GM18519 (cell line): ENCODE measurements at regions not wholly inside any gene's neighbourhood (a gene's known extent, or its start where the extent isn't known, plus 50 kb on each side); places are given as distances from the start of the nearest gene placed in this dataset.
"Not testable (repeated sequence)": the region's sequence is repeated elsewhere in the genome, so short reads cannot be mapped to it uniquely, and the experiment has no call there.

Experiments
- ATAC-seq: cut with Tn5 transposase; IDR thresholded peaks from one replicate; pipeline ENCODE4 v1.9.1; 2021; ENCODE audit warnings: mild to moderate bottlenecking, moderate library complexity; ENCODE audit not compliant: unreplicated experiment, low FRiP score

DNA sequence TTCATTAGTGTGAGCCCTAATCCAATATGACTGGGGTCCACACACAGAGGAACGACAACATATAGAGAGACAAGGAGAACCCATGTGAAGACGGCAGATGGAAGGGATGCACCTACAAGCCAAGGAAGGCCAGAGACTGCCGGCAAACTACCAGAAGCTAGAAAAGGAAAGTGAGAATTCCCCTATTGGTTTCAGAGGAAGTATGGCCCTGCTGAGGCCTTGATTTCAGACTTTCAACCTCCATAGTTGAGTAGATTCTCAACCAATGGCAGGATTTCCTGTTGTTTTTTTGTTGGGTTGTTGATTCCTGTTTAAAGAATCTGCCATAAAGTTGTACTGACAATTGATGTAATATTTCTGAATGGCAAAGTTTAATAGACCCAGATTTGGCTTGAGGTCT is 241.5 kb downstream of the SATB2 start:
- ATAC-seq, result peak; percentile 82

DNA sequence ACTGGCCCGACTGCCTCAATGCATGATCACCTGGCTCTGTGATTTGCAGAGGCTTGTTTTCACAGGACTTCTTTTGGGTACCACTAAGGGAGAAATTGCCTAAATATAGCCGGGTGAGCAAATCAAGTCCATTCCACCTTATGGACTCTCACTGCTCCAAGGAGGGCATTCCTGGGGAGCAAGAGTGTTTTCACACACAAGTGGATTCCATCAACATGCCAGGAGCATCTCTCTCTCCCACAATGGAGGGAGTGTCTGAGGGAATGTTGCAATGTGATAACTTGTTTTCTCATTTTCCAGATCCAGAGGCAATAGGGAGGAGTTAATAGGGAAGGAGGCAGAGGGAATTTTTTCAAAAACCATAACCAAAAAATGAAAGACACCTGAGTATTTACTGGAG is 250.7 kb downstream of the SATB2 start:
- ATAC-seq, result no peak

DNA sequence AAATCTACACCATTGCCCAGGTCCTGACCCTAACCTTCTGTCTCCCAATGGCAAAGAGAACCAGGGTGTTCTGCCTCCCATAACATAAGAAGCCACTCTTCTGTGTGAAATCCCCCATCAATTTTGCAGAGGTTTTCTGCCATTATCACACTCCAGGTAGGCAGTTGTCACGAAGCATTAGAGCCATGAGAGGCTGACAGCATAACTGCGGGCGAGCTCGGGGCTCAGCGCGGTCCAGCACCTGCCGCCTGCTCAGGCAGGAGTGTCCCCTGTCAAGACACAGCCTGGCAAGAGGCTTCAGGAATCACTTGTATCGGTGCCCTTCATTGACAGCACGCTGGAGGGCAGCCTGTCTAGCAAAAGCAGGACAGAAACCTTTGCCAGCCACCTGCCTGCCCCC is 251.2 kb downstream of the SATB2 start:
- ATAC-seq, result no peak

DNA sequence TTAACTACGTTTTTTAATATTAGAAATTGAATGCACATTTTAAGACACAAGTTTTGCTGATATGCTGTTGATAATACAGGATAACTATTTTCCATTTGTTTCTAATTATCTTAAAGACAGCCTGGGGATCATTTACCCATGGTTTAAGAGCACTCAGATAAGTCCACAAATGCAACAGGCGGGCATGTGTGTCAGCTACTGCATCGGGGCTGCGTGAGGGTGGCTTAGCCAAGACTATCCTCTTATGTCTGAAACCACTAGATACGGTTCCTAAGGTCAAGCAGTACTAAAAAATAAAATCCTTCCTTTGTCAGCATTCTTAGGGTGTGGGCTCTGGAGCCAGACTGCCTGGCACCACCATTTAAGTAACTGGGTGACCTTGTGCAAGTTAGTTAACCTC is 254.8 kb downstream of the SATB2 start:
- ATAC-seq, result no peak

DNA sequence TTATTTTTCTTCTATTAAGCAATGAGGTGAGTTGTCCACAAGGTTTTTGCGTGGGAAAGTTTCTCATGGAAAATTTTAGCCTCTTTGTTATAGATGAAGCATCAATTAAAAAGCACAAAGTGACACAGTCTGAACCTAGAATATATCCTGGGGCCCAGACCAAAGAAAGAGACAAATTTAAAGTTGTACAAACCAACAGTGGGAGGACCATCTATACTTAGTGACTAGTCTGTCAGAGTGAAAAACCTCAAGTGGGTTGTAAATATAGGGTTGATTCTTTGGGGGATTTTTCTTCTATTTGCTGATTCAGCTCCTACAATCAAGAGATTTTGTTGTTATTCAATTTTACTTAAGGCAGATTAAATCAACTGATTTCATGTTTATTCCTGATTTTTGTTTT is 256.2 kb downstream of the SATB2 start:
- ATAC-seq, result peak; percentile 59

DNA sequence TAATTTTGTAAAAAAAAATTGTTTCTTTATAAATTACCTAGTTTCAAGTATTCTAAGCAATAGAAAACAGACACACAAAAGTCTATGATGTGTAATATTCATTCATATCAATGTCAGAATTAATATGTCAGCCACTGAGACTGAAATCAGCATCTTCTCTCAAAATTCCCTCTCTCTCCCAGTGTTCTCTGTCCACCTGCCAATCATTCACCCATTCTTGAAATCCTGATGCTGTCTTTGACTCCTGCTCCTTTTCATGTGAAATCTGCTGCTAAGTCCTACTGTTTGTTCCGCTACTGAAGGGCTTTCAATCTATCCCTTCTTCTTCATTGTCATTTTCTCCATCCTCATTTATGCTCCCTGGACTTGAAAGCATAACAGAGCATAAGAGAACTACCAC is 257.9 kb downstream of the SATB2 start:
- ATAC-seq, result no peak

DNA sequence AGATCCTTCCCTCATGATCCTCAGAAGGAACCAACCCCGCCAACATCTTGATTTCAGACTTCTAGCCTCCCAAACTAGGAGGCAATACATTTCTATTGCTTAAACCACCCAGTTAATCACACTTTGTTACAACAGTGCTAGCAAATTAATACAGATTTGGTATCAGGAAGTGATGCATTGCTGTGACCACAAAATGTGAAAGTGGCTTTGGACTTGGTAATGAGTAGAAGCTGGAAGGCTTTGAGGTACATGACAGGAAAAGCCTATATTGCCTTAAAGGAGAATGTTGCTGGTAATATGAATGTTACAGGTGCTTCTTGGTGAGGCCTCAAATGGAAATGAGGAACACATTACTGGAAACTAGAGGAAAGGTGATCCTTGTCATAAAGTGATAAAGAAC is 260.3 kb downstream of the SATB2 start:
- no peak for ATAC-seq

DNA sequence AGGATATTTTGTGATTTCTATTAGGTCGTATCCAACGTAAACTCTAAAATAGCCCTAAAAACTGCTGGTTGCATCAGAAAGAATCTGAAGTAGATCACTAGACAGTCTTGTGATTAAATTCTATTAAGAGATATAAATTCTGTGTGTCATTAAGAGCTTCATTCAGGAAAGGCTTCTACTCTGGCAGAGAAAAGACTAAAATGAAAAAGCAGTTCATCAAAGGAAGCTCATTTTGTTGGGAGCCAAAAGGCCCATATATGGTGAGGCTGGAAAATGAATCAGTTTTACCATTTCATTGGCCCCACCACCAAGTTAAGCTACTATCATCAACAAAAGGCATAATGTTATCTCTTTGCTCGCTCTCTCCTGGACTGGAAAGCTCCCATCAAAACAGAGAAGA is 261.1 kb downstream of the SATB2 start:
- ATAC-seq, result no peak

DNA sequence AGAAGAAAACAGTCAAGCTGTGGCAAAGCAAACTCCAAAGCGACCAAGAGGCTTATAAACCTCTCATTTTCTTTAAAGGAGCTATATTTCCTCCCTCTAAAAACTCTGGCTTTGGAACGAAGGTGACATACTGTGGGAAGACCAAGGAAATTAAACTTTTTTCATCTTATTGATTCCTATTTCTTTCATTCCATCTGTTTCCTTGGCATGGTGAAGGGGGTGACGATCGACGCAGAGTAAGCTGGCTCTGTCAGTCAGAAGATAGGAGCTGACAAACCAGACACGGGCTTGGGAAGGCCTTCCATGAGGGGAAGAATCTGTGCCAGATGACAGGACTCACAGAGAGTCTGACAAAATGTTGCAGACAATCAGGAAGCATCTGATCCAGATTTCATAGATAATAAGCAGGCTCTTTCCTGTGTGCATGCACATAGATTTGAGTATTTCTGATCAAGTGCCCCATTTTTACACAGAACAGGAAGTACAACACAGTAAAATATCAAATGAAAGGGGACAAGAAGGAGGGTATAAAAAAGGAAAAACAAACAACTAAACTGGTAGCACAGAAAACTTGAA is 261.7 kb downstream of the SATB2 start:
- ATAC-seq, result no peak

DNA sequence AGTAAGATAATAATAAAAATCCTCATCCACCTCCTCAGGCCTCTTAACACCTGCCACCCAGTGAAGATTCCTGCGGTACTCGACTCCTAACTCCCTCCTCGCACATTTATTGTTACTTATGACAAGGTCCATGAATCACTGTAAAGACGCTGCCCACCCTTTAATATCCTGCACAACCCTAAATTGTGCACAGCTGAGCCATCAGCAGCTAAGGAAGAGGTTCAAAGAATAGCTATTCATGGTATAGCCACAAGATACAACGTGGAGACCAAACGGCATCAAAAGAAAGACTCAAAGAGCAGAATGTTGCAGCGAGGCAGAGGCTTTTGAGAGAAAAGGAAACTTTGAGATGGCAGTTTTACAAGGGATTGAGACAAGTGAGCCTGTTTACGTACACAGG is 266.3 kb downstream of the SATB2 start:
- ATAC-seq, result no peak

DNA sequence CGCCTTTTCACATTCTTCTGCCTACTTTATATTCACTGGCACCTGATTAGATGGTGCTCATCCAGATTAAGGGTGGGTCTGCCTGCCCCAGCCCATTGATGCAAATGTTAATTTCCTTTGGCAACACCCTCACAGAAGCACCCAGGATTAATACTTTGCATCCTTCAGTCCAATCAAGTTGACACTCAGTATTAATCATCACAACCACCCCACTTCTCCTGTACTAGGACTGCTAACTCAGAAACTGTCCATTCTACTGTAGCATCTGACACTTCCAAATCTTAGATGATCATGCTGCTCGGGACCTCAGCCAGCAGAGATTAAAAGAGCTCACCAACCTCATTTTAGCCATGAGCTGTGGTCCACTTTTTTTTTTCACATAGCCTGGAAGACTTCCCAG is 268.5 kb downstream of the SATB2 start:
- ATAC-seq, result no peak

DNA sequence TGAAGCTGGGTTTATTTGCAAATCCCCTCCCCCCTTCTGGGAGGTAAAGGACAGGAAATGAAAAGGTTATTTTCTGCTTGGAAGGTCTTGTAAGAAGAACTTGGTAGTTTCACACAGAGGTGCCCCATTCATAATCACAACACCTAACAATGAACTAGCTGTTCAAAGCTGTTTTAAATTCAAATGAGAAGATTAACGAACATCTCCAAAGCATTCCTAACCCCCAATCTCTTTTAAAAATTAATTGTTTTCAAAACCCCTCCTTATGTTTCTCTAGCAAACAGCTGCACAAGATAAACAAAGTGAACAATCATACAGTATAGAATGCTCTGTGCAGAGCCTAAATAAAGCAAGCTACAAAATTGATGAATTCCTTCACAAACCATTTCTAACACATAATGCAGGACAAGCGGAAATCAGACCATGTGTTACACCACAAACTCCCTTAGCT is 271.4 kb downstream of the SATB2 start:
- ATAC-seq, result no peak

DNA sequence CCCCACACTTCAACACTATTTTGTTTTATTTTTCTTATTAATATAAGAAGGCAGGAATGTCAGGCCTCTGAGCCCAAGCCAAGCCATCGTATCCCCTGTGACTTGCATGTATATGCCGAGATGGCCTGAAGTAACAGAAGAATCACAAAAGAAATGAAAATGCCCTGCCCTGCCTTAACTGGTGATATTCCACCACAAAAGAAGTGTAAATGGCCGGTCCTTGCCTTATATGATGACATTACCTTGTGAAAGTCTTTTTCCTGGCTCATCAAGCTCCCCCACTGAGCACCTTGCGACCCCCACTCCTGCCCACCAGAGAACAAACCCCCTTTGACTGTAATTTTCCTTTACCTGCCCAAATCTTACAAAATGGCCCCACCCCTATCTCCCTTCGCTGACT is 272.6 kb downstream of the SATB2 start:
- not testable (repeated sequence) for ATAC-seq

DNA sequence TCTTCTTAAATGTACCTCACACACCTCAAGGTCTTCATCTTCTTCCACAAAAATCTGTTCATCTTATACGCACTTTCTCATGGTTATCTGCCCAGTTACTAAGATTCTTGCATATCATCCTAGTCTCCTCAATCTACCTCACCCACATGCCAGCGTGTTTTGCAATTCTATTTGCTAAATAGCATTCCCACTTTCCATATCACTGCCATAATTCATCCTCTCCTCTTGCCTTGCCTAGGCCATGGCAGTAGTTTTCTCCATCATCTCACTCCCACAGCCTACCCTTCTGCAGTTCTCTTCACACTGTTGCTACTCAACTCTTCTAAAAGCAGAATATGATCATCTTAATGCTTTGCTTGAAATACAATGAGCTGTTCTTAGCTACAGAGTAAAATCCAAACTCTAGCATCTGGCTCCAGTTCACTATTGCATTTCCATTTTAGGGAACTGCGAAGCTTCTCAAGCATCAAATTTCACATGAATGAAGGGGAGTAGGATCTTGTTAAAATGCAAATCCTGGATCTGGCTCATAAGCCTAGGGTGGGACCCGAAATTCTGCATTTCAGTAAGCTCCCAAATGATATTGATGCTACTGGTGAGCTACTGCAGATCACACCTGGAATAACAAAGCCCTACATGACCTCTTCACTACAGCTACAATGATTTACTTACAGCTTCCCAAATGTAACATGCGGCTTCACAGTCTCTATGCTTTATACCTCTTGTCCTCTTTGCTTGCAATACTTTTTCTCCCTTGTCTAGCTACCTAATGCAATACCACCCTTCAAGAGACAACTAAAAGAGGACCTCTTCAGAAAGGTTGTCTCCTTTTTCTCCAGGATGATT is 293.9 kb downstream of the SATB2 start:
- no peak for ATAC-seq

DNA sequence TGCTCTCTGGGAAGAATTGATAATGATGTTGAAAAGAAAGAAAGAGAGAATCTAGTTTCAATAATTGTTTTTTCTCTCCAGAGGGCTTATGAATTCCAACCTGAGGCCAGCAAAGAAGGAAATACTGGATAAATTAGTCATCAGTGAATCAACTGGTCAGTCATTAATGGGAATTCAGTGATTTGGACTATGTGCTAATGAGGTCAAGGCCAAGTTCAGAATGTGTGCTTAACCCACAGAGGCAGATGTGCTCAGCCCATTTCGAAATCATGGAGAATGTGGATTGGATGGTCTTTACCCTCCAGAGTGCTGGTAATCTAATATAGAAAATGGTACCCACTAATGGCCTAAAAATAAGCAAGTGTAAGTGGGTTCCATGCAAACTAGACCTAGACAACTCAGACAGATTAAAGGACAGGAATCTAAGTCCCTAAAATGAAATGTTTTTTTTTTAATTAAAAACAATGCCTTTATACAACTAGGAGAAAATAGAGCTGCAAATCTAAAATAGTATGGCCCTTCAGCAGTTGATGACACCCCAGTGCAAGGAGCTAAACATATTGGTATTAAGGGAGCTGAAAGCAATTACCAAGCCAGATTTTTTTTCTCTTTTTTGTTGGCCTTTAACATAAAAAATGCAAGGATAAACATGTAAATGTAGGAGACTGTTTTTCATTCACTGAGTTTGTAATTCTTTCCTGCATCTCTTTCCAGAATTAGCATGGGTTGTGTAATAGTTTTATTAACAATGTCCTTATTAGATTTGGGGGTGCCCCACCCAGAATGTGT is 296.9 kb downstream of the SATB2 start:
- ATAC-seq, result no peak

DNA sequence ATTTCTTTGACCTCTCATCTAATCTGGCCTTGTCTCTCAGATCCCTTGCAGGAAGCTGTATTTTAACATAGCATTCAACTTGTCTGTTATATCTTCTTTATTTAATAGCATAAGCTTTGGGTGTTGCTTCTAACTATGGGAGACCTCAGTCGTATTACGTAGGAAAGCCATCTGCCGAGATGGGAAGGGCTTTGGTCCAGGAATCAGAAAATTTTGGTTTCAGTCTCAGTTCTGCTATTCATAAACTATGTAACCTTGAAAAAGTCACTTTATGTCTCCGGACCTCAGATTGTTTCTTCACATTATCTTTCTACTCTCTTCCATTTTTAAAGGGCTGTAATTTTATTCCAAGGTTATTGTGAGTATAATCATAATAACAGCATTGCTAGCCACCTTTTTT is 297.7 kb downstream of the SATB2 start:
- ATAC-seq, result no peak

DNA sequence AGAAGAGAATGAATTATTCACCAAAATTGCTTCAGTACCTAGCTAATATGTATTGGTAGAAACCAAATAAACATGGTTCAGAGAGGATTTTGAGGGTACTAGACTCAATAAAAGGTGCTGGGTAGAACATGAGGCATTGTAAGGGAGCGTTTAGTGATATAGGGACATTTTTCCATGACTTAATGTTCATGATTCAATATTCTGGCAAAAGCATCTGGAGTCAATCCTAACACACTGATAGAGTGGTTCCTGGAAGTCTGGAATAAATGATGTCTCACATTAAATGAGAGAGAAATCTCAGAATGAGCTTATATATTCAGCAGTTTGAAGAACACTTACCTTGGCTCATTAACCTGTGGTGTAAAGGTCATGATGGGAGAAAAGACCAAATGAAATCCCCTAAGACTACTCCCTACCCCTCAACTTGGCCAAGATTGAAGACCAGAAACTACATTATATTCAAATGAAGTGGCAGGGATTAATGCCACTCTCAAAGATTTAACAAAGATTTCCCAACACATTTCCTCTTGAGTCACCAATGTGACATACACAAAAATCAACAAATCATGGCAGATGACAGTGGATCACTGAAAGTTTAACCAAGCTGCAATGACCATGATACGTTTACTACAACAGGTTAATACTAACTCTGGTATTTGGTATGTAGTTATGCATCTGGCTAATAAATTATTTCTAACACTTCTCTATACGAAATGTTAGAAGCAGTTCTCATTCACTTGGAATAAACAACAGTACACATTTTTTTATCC is 309.5 kb downstream of the SATB2 start:
- ATAC-seq, result no peak

DNA sequence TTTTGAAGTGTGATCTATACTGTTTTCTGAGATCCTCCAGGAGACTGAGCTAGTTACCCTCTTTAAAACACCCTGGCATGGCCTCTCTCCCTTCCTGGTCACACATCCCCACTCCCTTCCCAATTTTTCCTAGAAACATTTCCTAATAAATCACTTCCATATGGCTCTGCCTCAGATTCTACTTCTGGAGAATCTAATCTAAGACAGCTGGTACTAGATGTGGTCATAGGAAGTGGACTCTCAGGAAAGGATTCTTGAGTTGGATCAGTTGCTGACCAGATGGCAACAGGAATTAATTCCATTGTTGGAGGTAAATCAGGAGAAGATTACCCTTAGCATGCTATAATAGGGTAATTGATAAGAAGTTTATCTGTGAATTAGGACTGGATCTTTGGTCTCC is 310.5 kb downstream of the SATB2 start:
- no peak for ATAC-seq

DNA sequence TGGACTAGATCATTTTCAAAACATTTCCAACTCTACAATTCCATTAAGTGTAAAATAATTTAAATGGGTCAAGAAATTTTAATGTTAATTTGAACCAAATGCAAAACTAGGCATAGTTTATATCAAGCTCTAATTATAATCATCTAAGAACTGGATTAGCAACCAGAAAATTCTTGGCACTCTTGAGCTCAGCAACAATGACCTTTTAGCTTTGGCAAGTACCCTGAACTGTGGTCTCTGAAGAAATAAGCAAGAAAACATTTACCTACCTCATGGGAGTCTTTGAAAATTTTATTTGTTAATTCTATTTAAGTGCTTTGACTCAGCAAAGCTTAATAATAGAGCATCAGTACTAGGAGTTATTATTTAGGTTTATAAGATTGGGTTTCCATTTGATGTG is 313.2 kb downstream of the SATB2 start:
- ATAC-seq, result no peak

DNA sequence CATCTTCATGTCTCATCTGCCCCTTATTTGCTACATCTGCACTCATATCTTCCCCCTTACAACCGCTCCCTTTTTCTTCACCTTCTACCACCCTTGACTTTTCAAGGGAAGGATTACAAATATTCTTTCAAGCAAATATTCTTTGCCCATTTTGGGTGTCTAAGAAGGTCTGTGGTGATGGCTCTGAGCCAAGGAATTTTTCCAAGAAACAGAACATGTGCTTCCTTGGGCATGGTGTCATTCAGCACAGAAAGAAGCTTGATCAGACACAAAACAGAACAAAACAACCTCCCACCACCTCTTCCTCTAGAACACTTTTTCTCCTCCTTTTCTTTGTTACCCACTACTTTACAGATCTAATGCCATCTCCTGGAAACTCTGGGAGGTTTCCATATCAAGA is 313.7 kb downstream of the SATB2 start:
- ATAC-seq, result no peak

DNA sequence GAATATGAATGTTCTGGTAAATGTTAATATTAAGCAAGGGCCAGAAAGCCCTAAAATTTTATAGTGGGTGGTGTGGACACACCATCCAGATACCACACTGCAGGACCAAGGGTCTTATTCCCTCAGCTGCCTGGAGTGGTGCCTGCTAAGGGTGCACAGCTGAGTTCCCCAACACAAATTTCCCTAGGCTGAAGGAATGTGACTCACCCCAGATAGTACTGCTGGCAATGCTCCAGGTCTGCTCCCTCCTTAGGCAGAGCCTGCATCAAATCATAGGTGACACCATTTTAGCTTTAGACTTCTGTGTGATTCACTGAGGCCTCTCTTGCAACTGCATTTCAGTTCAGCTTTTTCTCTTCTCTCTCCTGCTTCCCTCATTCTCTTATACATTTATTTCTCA is 321.1 kb downstream of the SATB2 start:
- ATAC-seq, result no peak
